HEK293 (cell line): ENCODE measurements at regions not wholly inside any gene's neighbourhood (a gene's known extent, or its start where the extent isn't known, plus 50 kb on each side); places are given as distances from the start of the nearest gene placed in this dataset.

Experiments used
- CTCF ChIA-PET: fragments of 350-600 bp; formaldehyde crosslinking; extraction: SDS; loops from one replicate; lab custom pipeline; 2021; ENCODE audit warnings: antibody characterized with exemption; lab: Yijun Ruan, JAX
- POLR2A ChIA-PET: fragments of 300-600 bp; formaldehyde crosslinking; extraction: SDS; loops from one replicate; lab custom pipeline; 2020; ENCODE audit warnings: antibody characterized with exemption, inconsistent platforms; lab: Yijun Ruan, JAX
- H3K27ac ChIP-seq: fragments of 200-500 bp; sonication (Bioruptor generic); 2 replicates; pipeline ENCODE4 v1.5.1; 2014; ENCODE audit warnings: low read depth, low read length, control low read depth, inconsistent platforms; ENCODE audit errors: extremely low read depth
- H3K36me3 ChIP-seq, 2 experiments: fragments of 200-500 bp in 1 of 2; sonication (Bioruptor generic) in 1 of 2; 1 replicate in 1 of 2; 2 replicates in 1 of 2; pipeline ENCODE4 v1.5.1; 2014 to 2017; ENCODE audit warnings: inconsistent platforms in 2 of 2, low read length in 2 of 2; ENCODE audit not compliant: control insufficient read depth in 2 of 2, insufficient read depth in 1 of 2
- H3K4me1 ChIP-seq: fragments of 200-500 bp; sonication (Bioruptor generic); 2 replicates; pipeline ENCODE4 v1.5.1; 2014; ENCODE audit warnings: mild to moderate bottlenecking, low read length, inconsistent platforms; ENCODE audit not compliant: control insufficient read depth, insufficient read depth
- H3K4me3 ChIP-seq: 2 replicates; pipeline ENCODE4 v1.5.1; 2011; ENCODE audit warnings: low read depth, mild to moderate bottlenecking, control low read depth, low read length, moderate library complexity
- H3K9me3 ChIP-seq: fragments of 200-500 bp; sonication (Bioruptor generic); 2 replicates; pipeline ENCODE4 v1.5.1; 2014; ENCODE audit warnings: low read depth, low read length, inconsistent platforms; ENCODE audit not compliant: control insufficient read depth, insufficient read depth
- HOXC10 ChIP-seq: sonication (generic); formaldehyde crosslinking; IDR thresholded peaks from 2 replicates; pipeline ENCODE4 v1.8.1; 2023; ENCODE audit warnings: mild to moderate bottlenecking, missing genetic modification reagents
- KLF1 ChIP-seq: fragments of 450-650 bp; formaldehyde crosslinking; IDR thresholded peaks from 2 replicates; pipeline ENCODE4 v1.5.1; 2016; ENCODE audit warnings: missing biosample characterization, missing genetic modification characterization
- MEIS1 ChIP-seq: sonication (generic); formaldehyde crosslinking; IDR thresholded peaks from 2 replicates; pipeline ENCODE4 v1.8.1; 2022; ENCODE audit warnings: missing genetic modification reagents, mild to moderate bottlenecking, borderline replicate concordance
- PATZ1 ChIP-seq: fragments of 450-650 bp; formaldehyde crosslinking; IDR thresholded peaks from 2 replicates; pipeline ENCODE4 v1.5.1; 2016; ENCODE audit warnings: missing biosample characterization, missing genetic modification characterization
- SP3 ChIP-seq: fragments of 450-650 bp; formaldehyde crosslinking; IDR thresholded peaks from 2 replicates; pipeline ENCODE4 v1.5.1; 2016; ENCODE audit warnings: missing biosample characterization, missing genetic modification characterization
- TRIM28 ChIP-seq: IDR thresholded peaks from 2 replicates; pipeline ENCODE4 v1.6.1; 2011; ENCODE audit warnings: low read length, control low read depth, borderline replicate concordance
- ZBTB10 ChIP-seq: fragments of 450-650 bp; formaldehyde crosslinking; IDR thresholded peaks from 2 replicates; pipeline ENCODE4 v1.5.1; 2016; ENCODE audit warnings: missing biosample characterization, missing genetic modification characterization
- ZBTB21 ChIP-seq: fragments of 450-650 bp; formaldehyde crosslinking; IDR thresholded peaks from 2 replicates; pipeline ENCODE4 v1.5.1; 2017; ENCODE audit warnings: missing biosample characterization, missing genetic modification characterization
- ZNF169 ChIP-seq: fragments of 450-650 bp; formaldehyde crosslinking; IDR thresholded peaks from 2 replicates; pipeline ENCODE4 v1.5.1; 2016; ENCODE audit warnings: missing biosample characterization, missing genetic modification characterization
- ZNF202 ChIP-seq: fragments of 450-650 bp; formaldehyde crosslinking; IDR thresholded peaks from 2 replicates; pipeline ENCODE4 v1.5.1; 2016; ENCODE audit warnings: missing biosample characterization, missing genetic modification characterization, borderline replicate concordance
- ZNF302 ChIP-seq: fragments of 450-650 bp; formaldehyde crosslinking; IDR thresholded peaks from 2 replicates; pipeline ENCODE4 v1.5.1; 2016; ENCODE audit warnings: missing biosample characterization, missing genetic modification characterization, low read depth
- ZNF341 ChIP-seq: fragments of 450-650 bp; formaldehyde crosslinking; IDR thresholded peaks from 2 replicates; pipeline ENCODE4; 2016; ENCODE audit warnings: low read depth, missing biosample characterization, missing genetic modification characterization
- ZNF354C ChIP-seq: fragments of 450-650 bp; formaldehyde crosslinking; IDR thresholded peaks from 2 replicates; pipeline ENCODE4 v1.5.1; 2016; ENCODE audit warnings: missing biosample characterization, missing genetic modification characterization, low read depth, borderline replicate concordance
- ZNF362 ChIP-seq: fragments of 450-650 bp; formaldehyde crosslinking; IDR thresholded peaks from 2 replicates; pipeline ENCODE4 v1.5.1; 2016; ENCODE audit warnings: missing biosample characterization, missing genetic modification characterization
- ZNF548 ChIP-seq: fragments of 450-650 bp; formaldehyde crosslinking; IDR thresholded peaks from 2 replicates; pipeline ENCODE4 v1.5.1; 2016; ENCODE audit warnings: missing biosample characterization, missing genetic modification characterization
- ZNF560 ChIP-seq: fragments of 450-650 bp; formaldehyde crosslinking; IDR thresholded peaks from 2 replicates; pipeline ENCODE4 v1.5.1; 2017; ENCODE audit warnings: missing biosample characterization, missing genetic modification characterization, borderline replicate concordance
- ZNF660 ChIP-seq: fragments of 450-650 bp; IDR thresholded peaks from 2 replicates; pipeline ENCODE4 v1.5.1; 2018; ENCODE audit warnings: missing biosample characterization, mild to moderate bottlenecking, missing genetic modification characterization
- ZXDB ChIP-seq: fragments of 450-650 bp; formaldehyde crosslinking; IDR thresholded peaks from 2 replicates; pipeline ENCODE4 v1.5.1; 2016; ENCODE audit warnings: missing biosample characterization, missing genetic modification characterization
- TF ChIP-seq, protein P1 (sequence below): fragments of 450-650 bp; formaldehyde crosslinking; IDR thresholded peaks from 2 replicates; pipeline ENCODE4 v1.5.1; 2016; ENCODE audit warnings: missing biosample characterization, missing genetic modification characterization
- TF ChIP-seq, protein P2 (sequence below): fragments of 450-650 bp; formaldehyde crosslinking; IDR thresholded peaks from 2 replicates; pipeline ENCODE4 v1.5.1; 2017; ENCODE audit warnings: missing biosample characterization, missing genetic modification characterization
- TF ChIP-seq, protein P3 (sequence below): fragments of 450-650 bp; formaldehyde crosslinking; IDR thresholded peaks from 2 replicates; pipeline ENCODE4 v1.5.1; 2016; ENCODE audit warnings: missing biosample characterization, missing genetic modification characterization

GRCh38 chr7:15851201-15851600 lies 164.7 kb upstream of the MEOX2 start (continued):
- TF ChIP-seq, protein P1, sequence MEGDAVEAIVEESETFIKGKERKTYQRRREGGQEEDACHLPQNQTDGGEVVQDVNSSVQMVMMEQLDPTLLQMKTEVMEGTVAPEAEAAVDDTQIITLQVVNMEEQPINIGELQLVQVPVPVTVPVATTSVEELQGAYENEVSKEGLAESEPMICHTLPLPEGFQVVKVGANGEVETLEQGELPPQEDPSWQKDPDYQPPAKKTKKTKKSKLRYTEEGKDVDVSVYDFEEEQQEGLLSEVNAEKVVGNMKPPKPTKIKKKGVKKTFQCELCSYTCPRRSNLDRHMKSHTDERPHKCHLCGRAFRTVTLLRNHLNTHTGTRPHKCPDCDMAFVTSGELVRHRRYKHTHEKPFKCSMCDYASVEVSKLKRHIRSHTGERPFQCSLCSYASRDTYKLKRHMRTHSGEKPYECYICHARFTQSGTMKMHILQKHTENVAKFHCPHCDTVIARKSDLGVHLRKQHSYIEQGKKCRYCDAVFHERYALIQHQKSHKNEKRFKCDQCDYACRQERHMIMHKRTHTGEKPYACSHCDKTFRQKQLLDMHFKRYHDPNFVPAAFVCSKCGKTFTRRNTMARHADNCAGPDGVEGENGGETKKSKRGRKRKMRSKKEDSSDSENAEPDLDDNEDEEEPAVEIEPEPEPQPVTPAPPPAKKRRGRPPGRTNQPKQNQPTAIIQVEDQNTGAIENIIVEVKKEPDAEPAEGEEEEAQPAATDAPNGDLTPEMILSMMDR (tag by site-specific recombination): no peak
- TF ChIP-seq HOXC10 (CRISPR knock-in tag) (no peak), ZNF169 (no peak), ZNF302 (no peak), ZNF660 (tag by site-specific recombination) (no peak)

DNA sequence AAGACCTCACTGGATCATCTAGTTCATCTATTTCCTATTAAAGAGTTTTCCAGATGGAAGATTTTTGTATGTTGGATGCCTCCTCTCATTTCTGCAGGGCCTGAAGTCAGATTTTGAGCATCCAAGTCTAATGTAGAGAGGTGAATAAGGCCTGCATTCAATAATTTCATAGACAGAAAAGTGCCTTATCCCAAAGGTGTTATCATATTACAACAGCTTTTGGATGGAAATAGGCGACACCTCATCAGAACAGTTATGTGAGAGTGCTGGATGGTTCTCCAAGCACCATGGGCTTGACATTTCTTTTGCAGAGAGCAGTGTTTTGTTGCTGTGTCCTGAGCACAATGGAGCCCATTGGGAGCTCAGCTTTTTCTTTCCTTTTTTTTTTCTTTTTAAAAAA lies 162.4 kb upstream of the MEOX2 start:
- POLR2A ChIA-PET: no interaction called here
- Histone ChIP-seq H3K9me3 (no peaks in the 10 kb centered on the region), H3K36me3 (no peaks in the 10 kb centered on the region), H3K27ac (no peak overlapping the region), H3K4me1 (no peaks in the 10 kb centered on the region), H3K4me3 (no peak overlapping the region)
- TF ChIP-seq PATZ1: no peak
- TF ChIP-seq ZNF362 (tag by site-specific recombination): no peak
- no peak for TF ChIP-seq MEIS1 (CRISPR knock-in tag)
- TF ChIP-seq ZBTB21 (tag by site-specific recombination): no peak
- TF ChIP-seq ZNF202: no peak
- no peak for TF ChIP-seq ZBTB10 (tag by site-specific recombination)
- TF ChIP-seq KLF1 (tag by site-specific recombination): no peak
- no peak for TF ChIP-seq ZNF560 (tag by site-specific recombination)
- TF ChIP-seq, protein P2, sequence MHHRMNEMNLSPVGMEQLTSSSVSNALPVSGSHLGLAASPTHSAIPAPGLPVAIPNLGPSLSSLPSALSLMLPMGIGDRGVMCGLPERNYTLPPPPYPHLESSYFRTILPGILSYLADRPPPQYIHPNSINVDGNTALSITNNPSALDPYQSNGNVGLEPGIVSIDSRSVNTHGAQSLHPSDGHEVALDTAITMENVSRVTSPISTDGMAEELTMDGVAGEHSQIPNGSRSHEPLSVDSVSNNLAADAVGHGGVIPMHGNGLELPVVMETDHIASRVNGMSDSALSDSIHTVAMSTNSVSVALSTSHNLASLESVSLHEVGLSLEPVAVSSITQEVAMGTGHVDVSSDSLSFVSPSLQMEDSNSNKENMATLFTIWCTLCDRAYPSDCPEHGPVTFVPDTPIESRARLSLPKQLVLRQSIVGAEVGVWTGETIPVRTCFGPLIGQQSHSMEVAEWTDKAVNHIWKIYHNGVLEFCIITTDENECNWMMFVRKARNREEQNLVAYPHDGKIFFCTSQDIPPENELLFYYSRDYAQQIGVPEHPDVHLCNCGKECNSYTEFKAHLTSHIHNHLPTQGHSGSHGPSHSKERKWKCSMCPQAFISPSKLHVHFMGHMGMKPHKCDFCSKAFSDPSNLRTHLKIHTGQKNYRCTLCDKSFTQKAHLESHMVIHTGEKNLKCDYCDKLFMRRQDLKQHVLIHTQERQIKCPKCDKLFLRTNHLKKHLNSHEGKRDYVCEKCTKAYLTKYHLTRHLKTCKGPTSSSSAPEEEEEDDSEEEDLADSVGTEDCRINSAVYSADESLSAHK (tag by site-specific recombination): no peak
- TF ChIP-seq ZNF341: no peak
- no peak for TF ChIP-seq SP3 (tag by site-specific recombination)
- no peak for TF ChIP-seq TRIM28
- TF ChIP-seq, protein P3, sequence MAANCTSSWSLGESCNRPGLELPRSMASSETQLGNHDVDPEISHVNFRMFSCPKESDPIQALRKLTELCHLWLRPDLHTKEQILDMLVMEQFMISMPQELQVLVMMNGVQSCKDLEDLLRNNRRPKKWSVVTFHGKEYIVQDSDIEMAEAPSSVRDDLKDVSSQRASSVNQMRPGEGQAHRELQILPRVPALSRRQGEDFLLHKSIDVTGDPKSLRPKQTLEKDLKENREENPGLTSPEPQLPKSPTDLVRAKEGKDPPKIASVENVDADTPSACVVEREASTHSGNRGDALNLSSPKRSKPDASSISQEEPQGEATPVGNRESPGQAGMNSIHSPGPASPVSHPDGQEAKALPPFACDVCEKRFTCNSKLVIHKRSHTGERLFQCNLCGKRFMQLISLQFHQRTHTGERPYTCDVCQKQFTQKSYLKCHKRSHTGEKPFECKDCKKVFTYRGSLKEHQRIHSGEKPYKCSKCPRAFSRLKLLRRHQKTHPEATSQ (tag by site-specific recombination): no peak
- no peak for TF ChIP-seq ZNF354C (tag by site-specific recombination)
- no peak for TF ChIP-seq ZNF548 (tag by site-specific recombination)
- no peak for TF ChIP-seq ZXDB (tag by site-specific recombination)
- CTCF ChIA-PET: no interaction called here
